ENCODE measurements at regions not wholly inside any gene's neighbourhood (a gene's known extent, or its start where the extent isn't known, plus 50 kb on each side); places are given as distances from the start of the nearest gene placed in this dataset.
A peak's percentile ranks its signal among the peaks of the same experiment; 100 is the strongest.

DNA sequence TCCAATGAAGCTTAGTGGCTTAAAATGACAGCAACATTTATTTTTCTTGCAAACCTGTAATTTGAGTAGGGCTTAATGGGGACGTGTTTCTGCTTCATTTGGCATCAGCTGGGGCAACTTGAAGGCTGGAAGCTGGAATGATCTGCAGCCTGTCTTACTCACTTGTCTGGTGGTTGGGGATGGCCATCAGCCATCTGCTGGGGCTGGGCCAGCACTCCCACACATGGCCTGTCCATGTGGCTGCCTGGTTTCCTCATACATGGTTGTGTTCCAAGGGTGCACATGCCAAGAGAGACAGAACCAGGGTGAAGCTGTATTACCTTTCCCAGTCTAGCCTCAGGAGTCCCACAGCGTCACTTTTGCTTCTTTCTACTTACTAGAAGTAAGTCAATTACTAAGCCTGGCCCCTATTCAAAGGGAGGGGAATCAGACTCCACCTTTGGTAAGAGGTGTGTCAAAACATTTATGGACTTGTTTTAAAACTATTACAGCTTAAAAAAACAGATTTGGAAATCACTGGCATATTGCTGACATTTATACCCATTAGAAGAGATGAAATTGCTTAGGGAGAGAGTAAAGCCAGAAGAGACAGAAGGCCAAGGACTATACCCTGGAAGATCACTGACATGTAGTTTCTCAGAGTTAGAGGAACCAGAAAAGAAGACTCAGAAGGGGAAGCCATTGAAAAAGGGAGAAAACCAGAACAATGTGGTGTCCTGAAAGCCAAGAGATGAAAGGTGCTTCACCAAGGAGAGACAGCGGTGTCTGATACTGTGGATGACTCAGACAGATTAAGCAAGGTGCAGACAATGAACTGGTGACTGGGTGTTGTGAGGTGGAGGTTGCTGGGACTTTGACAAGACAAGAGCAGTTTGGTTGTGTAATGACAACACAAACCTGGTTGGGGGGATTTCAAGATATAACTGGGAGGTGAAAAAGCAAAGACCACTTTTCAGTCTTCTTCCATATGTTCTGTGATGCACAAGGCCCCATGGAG is 345.2 kb downstream of the GJA1 start:
- Histone ChIP-seq H3K4me3 (ENCODE audit: low read depth, low read length) (no peak overlapping the region), H3K4me1 (ENCODE audit: control insufficient read depth, insufficient read depth, low read length) (no peaks in the 10 kb centered on the region; the same call in 1 of the 2 replicates), H3K9me3 (ENCODE audit: control insufficient read depth, insufficient read depth, low read depth, low read length) (no peaks in the 10 kb centered on the region), H3K36me3 (ENCODE audit: control insufficient read depth in 2 of 2, insufficient read depth in 1 of 2, low read length in 2 of 2) (no peaks in the 10 kb centered on the region), H3K27ac (ENCODE audit: extremely low read depth, low read depth, low read length) (no peak overlapping the region)
- ChIA-PET CTCF (interaction anchor here (0.7 kb wide), 1 partner anchor 103 kb away, joined by 3 read pairs; no protein-coding TSS in a partner anchor), POLR2A (interaction anchor here (1.0 kb wide), 1 partner anchor 345 kb away, joined by 3 read pairs; the partner anchor contains the start of gene GJA1)
- no peak for TF ChIP-seq ZNF184 (tag by site-specific recombination; IDR thresholded peaks at IDR 0.05)
- TF ChIP-seq ZNF548 (tag by site-specific recombination; IDR thresholded peaks at IDR 0.05): no peak
- TF ChIP-seq, protein P1, sequence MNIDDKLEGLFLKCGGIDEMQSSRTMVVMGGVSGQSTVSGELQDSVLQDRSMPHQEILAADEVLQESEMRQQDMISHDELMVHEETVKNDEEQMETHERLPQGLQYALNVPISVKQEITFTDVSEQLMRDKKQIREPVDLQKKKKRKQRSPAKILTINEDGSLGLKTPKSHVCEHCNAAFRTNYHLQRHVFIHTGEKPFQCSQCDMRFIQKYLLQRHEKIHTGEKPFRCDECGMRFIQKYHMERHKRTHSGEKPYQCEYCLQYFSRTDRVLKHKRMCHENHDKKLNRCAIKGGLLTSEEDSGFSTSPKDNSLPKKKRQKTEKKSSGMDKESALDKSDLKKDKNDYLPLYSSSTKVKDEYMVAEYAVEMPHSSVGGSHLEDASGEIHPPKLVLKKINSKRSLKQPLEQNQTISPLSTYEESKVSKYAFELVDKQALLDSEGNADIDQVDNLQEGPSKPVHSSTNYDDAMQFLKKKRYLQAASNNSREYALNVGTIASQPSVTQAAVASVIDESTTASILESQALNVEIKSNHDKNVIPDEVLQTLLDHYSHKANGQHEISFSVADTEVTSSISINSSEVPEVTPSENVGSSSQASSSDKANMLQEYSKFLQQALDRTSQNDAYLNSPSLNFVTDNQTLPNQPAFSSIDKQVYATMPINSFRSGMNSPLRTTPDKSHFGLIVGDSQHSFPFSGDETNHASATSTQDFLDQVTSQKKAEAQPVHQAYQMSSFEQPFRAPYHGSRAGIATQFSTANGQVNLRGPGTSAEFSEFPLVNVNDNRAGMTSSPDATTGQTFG (tag by site-specific recombination; IDR thresholded peaks at IDR 0.05; ENCODE audit: borderline replicate concordance): no peak
- no peak for TF ChIP-seq ZNF146 (tag by site-specific recombination; IDR thresholded peaks at IDR 0.05)
- peak; percentile 77 for TF ChIP-seq FEZF1 (tag by site-specific recombination; IDR thresholded peaks at IDR 0.05)
- TF ChIP-seq ZNF704 (tag by site-specific recombination; IDR thresholded peaks at IDR 0.05): no peak
- peak; percentile 42; the same call in 1 of the 2 replicates for TF ChIP-seq SP7 (tag by site-specific recombination; IDR thresholded peaks at IDR 0.05)
- TF ChIP-seq PRDM10 (tag by site-specific recombination; IDR thresholded peaks at IDR 0.05): peak; percentile 18; the same call in 1 of the 2 replicates
- TF ChIP-seq, protein P2, sequence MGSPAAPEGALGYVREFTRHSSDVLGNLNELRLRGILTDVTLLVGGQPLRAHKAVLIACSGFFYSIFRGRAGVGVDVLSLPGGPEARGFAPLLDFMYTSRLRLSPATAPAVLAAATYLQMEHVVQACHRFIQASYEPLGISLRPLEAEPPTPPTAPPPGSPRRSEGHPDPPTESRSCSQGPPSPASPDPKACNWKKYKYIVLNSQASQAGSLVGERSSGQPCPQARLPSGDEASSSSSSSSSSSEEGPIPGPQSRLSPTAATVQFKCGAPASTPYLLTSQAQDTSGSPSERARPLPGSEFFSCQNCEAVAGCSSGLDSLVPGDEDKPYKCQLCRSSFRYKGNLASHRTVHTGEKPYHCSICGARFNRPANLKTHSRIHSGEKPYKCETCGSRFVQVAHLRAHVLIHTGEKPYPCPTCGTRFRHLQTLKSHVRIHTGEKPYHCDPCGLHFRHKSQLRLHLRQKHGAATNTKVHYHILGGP (tag by site-specific recombination; IDR thresholded peaks at IDR 0.05): no peak
- no peak for TF ChIP-seq ZNF10 (tag by site-specific recombination; IDR thresholded peaks at IDR 0.05)
- TF ChIP-seq, protein P3, sequence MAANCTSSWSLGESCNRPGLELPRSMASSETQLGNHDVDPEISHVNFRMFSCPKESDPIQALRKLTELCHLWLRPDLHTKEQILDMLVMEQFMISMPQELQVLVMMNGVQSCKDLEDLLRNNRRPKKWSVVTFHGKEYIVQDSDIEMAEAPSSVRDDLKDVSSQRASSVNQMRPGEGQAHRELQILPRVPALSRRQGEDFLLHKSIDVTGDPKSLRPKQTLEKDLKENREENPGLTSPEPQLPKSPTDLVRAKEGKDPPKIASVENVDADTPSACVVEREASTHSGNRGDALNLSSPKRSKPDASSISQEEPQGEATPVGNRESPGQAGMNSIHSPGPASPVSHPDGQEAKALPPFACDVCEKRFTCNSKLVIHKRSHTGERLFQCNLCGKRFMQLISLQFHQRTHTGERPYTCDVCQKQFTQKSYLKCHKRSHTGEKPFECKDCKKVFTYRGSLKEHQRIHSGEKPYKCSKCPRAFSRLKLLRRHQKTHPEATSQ (tag by site-specific recombination; IDR thresholded peaks at IDR 0.05): no peak
- no peak for TF ChIP-seq ZNF280D (tag by site-specific recombination; IDR thresholded peaks at IDR 0.05)
- peak; percentile 59 for TF ChIP-seq ZNF335 (tag by site-specific recombination; conservative IDR thresholded peaks at IDR 0.05)
- peak; percentile 29; the same call in 1 of the 2 replicates for TF ChIP-seq WT1 (tag by site-specific recombination; IDR thresholded peaks at IDR 0.05)
- TF ChIP-seq ZFHX2 (tag by site-specific recombination; conservative IDR thresholded peaks at IDR 0.05): peak; percentile 38; the same call in 1 of the 2 replicates
- peak; percentile 20; the same call in 1 of the 2 replicates for TF ChIP-seq ZBTB44 (tag by site-specific recombination; IDR thresholded peaks at IDR 0.05)
- TF ChIP-seq ZNF561 (tag by site-specific recombination; IDR thresholded peaks at IDR 0.05; ENCODE audit: borderline replicate concordance): no peak
- TF ChIP-seq, protein P4, sequence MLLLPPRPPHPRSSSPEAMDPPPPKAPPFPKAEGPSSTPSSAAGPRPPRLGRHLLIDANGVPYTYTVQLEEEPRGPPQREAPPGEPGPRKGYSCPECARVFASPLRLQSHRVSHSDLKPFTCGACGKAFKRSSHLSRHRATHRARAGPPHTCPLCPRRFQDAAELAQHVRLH (tag by site-specific recombination; IDR thresholded peaks at IDR 0.05): no peak
